Kidney (tissue), 13 donors: ENCODE measurements at regions not wholly inside any gene's neighbourhood (a gene's known extent, or its start where the extent isn't known, plus 50 kb on each side); places are given as distances from the start of the nearest gene placed in this dataset.
A peak's percentile ranks its signal among the peaks of the same experiment; 100 is the strongest.

Source experiments
- DNase-seq, 5 donors: peaks; one replicate each; pipeline ENCODE4 v3.0.0-alpha.2; 2013 to 2020
- FAIRE-seq: peaks from 2 replicates; lab custom pipeline; 2012; peaks lifted over from hg19 to GRCh38; lab: Jason Lieb, UNC
- H3K27ac ChIP-seq, 2 donors: one replicate each; pipeline ENCODE4 v1.7.0; 2013; ENCODE audit warnings: low read depth in 2 of 2, low read length in 2 of 2, inconsistent platforms in 1 of 2
- H3K27me3 ChIP-seq: one replicate; pipeline ENCODE4 v1.7.1; 2013; ENCODE audit warnings: low read length, inconsistent platforms; ENCODE audit not compliant: control insufficient read depth, insufficient read depth
- H3K36me3 ChIP-seq, 3 donors: one replicate each; pipeline versions ENCODE4 v1.7.0 to v1.7.1; 2013; ENCODE audit warnings: low read length in 3 of 3, control low read depth in 1 of 3, inconsistent platforms in 1 of 3; ENCODE audit not compliant: insufficient read depth in 3 of 3, control insufficient read depth in 2 of 3
- H3K4me1 ChIP-seq, 3 donors: one replicate each; pipeline versions ENCODE4 v1.7.0 to v1.7.1; 2013; ENCODE audit warnings: low read length in 3 of 3, inconsistent platforms in 1 of 3, low read depth in 1 of 3; ENCODE audit not compliant: control insufficient read depth in 2 of 3, insufficient read depth in 2 of 3
- H3K4me3 ChIP-seq, 3 donors: one replicate each; pipeline versions ENCODE4 v1.7.0 to v1.8.1; 2013; ENCODE audit warnings: low read length in 3 of 3, control low read depth in 1 of 3, inconsistent platforms in 1 of 3
- H3K9ac ChIP-seq, 3 donors: one replicate each; pipeline versions ENCODE4 v1.7.0 to v1.7.1; 2013; ENCODE audit warnings: low read length in 3 of 3, control low read depth in 1 of 3, inconsistent platforms in 1 of 3
- H3K9me3 ChIP-seq, 3 donors: one replicate each; pipeline versions ENCODE4 v1.7.0 to v1.7.1; 2013; ENCODE audit warnings: low read length in 3 of 3, control low read depth in 1 of 3, inconsistent platforms in 1 of 3; ENCODE audit not compliant: control insufficient read depth in 2 of 3, insufficient read depth in 1 of 3
- intact Hi-C: fragments of 100-400 bp; cut with DNase I; formaldehyde crosslinking; loops from one replicate; pipeline ENCODE4 v1.11.1; 2022
- TF ChIP-seq, protein P1 (sequence below): IDR thresholded peaks from 3 replicates; pipeline ENCODE4 v1.5.1; 2012; ENCODE audit warnings: mild to moderate bottlenecking, moderate library complexity, borderline replicate concordance; ENCODE audit not compliant: insufficient read depth; ENCODE audit errors: extremely low read depth
- donor health status: control.
- donor health status: control.
- donor health status: control.
- donor health status: control.
- donor health status: control.
- donor health status: DM: yes; HTN: yes; CAD: no.
- donor health status: Normal renal cell carcinoma (clear cell type).

DNA sequence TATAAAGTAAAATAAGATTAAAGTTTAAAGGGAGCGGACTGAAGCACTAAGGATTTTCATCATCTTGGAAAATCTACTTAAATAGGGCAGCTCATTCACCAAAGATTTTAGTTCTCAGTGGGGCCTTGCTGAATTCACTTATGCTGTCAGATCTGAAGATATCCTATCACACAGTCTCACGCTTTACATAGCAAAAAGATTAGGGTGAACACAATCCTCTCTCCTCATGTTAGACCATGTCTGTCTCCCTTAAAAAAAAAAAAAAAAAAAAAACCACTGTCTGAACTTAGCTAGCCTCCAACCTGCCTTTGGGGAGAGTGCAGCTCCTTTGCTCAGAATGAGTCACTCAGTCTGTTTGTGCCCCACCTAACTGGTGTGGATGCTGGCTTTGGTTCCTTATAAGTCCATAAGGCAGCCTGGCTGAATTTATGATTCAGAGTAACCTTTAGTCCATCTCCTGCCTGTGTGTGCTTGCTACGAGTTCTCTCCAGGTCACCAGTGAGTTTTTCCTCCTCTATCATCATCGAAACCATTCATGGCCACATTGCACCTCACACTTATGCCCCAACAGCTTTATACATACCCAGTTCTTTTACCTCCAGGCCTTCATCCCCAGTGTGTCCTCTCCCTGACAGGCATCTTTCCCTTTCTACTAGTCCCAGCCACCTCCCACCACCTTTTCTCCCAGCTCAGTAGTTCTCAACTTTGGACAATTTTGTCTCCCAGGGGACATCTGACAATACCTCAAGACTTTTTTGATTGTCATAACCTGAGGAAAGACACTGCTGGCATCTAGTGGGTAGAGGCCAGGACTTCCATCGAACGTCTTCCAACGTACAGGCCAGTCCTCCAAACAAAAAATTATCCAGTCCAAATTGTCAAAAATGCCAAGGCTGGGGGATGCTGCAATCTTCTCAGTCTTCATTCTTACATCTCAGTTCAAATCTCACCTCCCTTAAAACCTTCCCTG lies 220.7 kb upstream of the EMCN start:
- TF ChIP-seq, protein P1, sequence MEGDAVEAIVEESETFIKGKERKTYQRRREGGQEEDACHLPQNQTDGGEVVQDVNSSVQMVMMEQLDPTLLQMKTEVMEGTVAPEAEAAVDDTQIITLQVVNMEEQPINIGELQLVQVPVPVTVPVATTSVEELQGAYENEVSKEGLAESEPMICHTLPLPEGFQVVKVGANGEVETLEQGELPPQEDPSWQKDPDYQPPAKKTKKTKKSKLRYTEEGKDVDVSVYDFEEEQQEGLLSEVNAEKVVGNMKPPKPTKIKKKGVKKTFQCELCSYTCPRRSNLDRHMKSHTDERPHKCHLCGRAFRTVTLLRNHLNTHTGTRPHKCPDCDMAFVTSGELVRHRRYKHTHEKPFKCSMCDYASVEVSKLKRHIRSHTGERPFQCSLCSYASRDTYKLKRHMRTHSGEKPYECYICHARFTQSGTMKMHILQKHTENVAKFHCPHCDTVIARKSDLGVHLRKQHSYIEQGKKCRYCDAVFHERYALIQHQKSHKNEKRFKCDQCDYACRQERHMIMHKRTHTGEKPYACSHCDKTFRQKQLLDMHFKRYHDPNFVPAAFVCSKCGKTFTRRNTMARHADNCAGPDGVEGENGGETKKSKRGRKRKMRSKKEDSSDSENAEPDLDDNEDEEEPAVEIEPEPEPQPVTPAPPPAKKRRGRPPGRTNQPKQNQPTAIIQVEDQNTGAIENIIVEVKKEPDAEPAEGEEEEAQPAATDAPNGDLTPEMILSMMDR, result no peak
- Histone ChIP-seq H3K9ac (no peak overlapping the region), H3K27ac (no peak overlapping the region), H3K9me3 (no peaks in the 10 kb centered on the region), H3K36me3 (no peaks in the 10 kb centered on the region), H3K4me1 (no peaks in the 10 kb centered on the region), H3K4me3 (no peak overlapping the region), H3K27me3 (no peaks in the 10 kb centered on the region)
- intact Hi-C loops, result no loop called here
- FAIRE-seq (no peak), DNase-seq (no peak)

DNA sequence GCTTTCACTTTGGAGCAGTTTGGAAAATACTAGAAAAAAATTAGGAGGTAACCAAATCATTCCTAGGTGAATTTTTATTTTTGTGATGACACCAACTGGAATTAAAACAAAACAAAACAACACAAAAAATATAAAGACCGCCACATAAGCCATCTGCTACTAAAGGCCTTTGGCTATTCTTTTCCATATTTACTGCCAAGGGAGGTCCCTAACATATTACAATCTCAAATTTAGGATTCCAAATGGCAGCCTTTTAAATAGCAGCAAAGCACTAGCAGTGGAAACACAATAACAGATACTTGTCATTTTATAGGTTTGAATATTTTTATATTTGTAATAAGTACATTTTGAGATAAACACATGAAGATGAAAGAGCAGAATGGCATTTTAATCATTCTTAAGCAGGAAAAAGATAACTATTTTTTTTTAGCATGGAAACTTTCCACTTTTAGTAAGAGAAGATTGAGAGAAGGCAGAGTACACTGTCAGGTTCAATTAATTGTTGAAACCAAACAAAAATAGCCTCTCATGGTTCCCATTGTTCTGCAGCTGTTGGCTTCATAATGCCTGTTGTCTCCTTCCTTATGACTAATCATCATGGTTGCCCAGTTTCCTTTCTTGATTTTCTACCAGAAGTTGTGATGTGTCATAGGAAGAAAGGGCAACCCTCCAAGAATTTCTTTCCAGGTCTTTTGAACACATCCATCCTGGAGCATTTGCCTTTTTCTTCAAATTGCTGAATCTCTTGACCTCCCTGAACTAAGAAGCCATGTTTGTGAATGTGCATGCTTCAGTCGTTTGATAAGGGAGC lies 219.0 kb upstream of the EMCN start:
- Histone ChIP-seq H3K9me3 (no peaks in the 10 kb centered on the region), H3K36me3 (no peaks in the 10 kb centered on the region), H3K4me1 (no peaks in the 10 kb centered on the region), H3K27me3 (no peaks in the 10 kb centered on the region), H3K27ac (no peak overlapping the region), H3K4me3 (no peak overlapping the region), H3K9ac (no peak overlapping the region)
- TF ChIP-seq, protein P1, result no peak
- FAIRE-seq, result no peak
- intact Hi-C loops, result no loop called here
- DNase-seq, result peak in 2 of 5 donors; percentile 1 to 54

DNA sequence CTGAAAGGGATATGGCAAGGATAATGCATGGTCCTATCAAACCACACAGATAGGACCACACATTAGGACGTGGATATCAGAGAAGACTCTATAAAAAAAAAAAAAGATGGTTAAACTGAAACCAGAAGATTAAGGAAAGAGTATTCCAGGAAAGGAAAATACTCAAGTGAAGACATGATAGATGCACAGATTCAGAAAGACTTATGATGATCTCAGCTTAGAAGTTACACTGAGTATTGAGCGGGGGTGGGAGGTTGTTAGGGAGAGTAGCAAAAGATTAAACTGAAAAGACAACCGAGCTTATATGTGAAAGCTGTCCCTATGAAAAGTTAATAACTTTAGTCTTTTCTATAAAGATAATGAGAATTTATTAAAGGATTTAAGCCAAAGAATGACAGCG lies 211.0 kb upstream of the EMCN start:
- no peak for FAIRE-seq
- intact Hi-C loops, result no loop called here
- no peaks in the 10 kb centered on the region for H3K27me3 ChIP-seq

More for the DNA sequence above, 211.0 kb upstream of the EMCN start:
- no peaks in the 10 kb centered on the region for H3K4me1 ChIP-seq
- H3K9me3 ChIP-seq, result no peaks in the 10 kb centered on the region
- no peak overlapping the region for H3K9ac ChIP-seq
- no peak overlapping the region for H3K27ac ChIP-seq
- DNase-seq, result no peak
- TF ChIP-seq, protein P1, result no peak
- no peaks in the 10 kb centered on the region for H3K36me3 ChIP-seq
- no peak overlapping the region for H3K4me3 ChIP-seq
